Smooth muscle cell of the brain vasculature (primary cell): ENCODE measurements at regions not wholly inside any gene's neighbourhood (a gene's known extent, or its start where the extent isn't known, plus 50 kb on each side); places are given as distances from the start of the nearest gene placed in this dataset.

ENCODE experiments used
- DNase-seq: peaks from one replicate; pipeline ENCODE4 v3.0.0-alpha.2; 2012; ENCODE audit warnings: low read depth, low spot score

DNA sequence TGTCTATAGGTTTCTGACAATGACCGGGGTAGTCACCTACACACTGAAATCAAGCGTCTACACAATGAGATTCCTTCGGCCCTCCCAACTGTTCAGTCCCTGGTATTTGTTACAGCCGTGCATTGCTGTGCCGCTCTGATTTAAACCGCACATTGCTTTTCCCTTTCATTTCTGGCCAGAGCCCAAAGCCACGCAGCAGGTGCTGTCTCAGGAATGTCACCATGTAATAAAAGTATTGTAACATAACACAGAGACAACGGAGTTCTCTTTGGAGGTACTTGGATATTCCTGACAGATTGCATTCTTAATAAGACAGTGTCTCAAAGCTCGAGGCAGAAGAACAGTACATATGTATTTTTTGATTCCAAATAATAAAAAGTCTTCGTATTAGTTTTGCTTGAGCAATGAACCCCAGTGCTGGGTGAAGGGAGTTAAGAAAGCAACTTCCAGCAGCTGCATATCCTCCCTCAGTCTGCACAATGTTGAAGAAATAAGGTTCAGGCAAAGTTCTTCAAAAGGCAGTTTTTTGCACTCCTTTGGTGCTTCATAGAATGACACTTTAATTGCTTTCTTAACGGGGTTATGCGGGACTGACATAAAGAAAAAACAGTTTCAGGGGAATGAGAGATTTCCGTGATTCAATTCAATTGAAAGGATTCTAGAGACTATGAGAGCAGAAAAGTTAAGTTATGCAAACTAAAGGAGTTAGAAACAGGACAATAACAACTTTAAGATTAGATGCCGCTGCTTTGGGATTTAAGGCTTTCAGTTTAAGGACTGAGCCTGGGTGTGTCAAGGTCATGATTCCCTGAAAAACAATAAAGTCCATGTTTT is 288.7 kb upstream of the FLRT2 start:
- DNase-seq = no peak

DNA sequence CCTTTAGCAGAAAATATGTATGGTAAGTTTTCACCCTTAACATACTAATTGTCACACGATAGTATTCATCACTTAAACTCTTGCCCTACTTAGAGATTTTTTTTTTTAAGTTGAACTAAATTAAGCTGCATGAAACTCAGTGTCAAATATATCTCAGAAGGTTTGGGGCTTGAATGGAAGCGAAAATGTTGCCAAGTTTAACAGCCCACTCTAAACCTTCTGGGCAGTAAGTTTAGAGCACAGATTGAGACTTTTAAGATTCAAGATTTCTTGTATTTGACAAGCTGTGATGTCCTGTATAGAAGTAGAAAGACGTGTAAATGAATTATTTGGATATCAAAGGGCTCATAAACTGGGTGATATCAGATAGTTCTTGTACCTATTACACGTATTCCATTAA is 287.3 kb upstream of the FLRT2 start:
- DNase-seq = no peak

DNA sequence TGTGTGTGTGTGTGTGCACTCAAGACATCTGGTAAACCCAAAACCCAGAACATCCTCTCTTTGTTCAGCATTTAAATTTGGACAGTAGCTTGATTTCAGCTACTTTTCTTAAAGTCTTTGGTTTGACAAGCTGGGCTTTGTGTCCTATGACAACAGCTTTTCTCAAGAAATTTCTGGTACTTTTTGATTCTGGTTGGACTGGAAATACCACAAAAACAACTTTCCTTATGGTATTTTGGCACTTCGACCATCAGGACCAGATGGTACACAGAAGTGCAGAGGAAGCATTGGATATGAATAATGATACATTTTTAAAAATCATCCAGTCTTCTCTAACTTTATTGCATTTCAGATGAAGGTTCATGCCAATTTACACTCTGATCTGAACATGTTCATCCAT is 286.6 kb upstream of the FLRT2 start:
- DNase-seq = no peak

DNA sequence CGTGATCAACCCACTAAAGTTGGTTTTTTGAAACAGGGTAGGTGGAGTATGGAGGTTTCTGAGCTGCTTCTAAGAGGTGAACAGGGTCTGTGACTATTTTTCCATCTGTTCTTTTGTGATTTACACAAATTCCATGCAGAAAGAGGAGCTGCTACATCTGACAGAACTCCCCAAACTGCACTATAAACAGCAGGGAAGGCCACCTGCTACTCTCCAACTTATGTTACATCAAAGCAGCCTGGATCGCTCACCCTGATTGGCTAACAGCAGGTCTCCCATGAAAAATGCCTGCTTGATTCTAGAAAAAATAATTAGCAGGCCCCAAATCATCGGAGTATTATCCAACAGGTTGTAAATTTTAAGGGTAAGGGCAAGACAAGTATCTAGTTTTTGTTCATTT is 282.9 kb upstream of the FLRT2 start:
- DNase-seq = no peak

DNA sequence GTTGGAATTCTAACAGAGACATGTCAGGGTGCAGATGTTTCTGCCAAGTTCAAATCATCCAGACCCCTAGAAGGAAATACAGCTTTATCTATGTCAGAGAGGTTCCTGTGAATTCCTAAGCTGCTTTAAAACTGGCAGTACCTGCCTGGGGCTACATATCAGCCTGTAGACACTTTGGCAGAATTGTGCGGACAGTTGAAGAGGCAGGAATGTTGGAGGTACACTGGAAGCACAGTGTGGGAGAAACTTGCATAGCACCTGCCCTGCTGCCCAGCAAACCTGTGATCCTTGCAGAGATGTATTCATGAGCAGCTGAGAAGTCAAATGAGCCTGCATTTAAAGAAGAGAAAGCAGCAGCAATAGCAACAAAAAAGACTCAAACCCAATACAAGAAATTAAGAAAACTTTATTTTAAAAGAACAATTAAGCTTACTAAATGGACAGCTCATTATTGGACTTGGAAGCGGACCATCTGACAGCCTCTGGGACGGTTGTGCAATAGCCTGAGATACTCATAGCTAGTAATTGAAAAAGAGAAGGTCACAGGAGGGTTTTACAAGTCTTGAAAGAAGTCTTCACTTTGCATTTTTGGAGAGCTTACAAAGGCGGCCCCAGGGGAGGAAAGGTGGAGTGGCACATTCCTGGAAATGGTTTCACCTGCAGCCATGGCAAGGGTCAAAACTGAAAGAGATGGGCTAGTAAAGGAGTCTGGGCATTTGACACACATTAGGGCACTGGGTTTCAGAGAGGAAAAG is 280.9 kb upstream of the FLRT2 start:
- no peak for DNase-seq

DNA sequence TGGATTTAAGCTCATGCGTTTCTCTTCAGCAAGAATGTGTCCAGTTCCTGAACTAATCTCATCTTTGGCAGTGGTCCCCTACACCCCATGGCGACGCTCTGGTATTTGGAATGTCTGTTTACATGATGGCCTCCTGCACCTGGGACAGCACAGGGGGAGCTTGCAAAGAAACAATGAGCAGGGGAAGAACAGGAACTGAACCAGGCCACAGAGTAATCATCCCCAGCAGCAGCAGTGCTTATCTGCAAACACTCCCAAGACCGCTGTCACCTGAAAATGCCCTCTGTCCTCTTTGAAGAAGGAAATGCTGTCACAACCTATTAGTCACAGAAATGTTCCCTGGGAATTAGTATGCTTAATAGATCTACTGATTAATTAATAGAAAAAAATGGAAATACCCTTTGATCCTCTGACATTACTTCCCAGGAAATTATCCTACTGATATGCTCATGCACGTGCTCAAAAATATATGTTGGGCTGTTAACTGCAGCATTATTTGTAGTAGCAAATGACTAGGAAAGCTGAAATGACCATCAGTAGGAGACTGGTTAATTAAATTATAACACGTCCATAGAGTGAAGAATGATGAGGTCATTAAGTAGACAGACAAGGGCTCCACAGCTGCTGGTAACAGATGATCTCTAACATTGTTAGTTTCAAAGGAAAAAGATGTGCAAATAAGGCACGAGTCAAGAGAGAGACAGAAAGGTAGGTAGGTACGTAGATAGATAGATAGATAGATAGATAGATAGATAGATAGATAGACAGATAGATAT is 279.3 kb upstream of the FLRT2 start:
- no peak for DNase-seq

DNA sequence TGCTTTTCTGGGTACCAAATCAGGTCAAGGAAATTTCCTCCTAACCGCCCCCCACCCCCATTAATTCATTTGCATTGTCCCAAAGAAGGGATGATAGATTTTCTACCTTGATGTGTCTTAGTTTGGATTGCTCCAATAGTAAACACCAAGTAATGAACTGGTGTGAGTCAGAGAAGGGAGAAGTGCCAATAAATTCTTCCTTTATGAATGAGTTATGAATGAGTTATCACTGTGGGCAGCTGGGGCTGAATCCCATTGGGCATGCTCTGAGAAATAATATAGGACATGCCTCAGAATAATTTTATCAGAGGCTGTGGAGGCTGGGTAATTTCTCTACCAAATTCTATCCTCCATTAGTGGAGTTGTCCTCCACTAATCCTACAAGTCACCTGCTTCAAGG is 277.9 kb upstream of the FLRT2 start:
- DNase-seq = no peak

DNA sequence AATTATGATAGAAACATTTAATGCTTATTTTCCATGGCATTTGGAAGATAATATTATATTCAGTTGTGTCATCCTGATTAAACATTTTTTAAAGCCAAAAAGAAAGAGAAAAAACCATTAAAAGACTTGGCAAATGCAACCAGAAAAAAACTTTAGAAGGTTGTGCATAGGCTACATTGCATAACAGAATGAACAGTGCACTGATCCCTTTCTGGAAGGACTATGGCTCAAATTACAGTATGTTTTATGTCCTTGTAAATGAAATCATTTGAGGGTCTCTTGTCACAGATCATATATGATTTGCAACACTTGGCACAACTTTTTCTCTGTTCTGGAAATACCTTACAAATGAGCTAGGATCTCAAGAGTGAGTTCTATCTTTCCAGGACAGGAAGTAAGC is 275.2 kb upstream of the FLRT2 start:
- DNase-seq = no peak

DNA sequence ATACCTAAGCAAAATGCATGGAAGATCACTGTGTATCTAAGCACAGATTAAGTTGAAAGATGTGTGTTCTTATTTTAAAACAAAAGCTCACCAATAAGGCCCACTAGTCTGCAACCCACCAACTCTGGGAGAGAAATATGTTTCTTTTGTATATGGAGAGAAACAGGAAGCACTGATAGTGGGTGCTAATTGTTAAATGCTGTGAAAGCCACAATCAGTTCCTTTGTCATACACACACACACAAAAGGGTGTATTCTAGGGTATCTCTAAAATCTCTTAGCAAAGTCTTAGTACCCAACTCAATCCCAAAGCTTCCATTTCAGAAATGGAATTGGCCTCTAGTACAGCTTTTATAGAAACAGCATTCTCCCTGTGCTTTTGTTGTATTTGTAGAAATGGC is 272.7 kb upstream of the FLRT2 start:
- DNase-seq = no peak

DNA sequence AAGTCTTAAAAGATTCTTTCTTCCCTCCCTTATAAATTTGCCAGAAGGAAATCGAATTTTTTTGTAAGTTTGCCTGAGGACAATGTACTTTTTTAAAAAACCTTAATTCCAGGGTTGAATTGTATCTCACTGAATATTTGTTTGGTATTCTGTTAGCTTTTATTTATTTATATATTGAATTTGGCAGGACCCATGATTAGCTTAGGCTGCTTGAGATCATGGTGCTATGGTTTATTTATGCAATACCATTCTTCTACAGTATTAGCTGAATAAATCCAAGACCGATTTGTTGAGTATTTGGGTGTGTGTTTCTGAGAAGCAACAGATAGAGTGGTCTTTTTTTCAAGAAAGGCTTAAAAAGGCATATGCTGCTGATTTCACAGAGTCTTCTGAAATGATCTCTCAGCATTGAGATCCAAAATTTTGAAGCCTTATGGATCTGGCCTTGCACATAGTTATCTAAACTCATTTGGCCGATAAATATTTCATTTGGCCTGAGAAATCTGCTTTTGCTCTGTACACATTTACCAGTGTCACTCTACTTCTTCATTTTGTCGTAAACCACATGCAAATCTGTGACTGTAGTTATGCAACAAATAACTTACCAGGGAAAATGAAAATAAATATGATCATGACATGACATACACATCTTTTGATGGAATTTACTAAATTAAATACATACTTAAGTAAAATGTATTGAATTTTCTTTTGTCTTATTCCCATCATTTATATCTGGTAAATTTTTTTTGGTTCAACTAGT is 265.8 kb upstream of the FLRT2 start:
- DNase-seq = no peak

DNA sequence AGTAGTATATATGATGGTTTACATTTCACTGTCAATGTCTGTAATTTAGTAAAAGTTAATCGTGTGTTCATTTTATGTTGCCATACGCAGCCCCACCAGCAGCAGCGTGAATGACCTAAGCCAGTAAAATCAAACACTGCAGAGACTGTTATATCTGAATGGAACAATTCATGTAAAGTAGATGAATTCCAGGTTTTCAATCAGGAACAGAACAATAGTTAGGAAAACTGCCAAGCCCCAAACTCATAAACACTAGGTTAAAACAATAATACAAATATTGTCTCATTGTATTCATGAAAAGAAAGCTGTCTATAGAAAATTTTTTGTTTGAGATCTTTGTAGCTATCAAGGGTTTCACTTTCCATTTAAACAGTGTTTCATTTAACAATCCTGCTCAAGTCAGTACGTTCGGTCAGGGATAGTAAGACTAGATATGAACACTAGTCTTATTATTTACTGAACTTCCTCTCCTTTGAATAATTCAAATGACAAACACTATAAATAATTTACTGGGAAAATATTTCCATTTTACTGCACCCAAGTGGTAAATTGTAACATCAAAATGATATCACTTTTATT is 256.8 kb upstream of the FLRT2 start:
- no peak for DNase-seq

DNA sequence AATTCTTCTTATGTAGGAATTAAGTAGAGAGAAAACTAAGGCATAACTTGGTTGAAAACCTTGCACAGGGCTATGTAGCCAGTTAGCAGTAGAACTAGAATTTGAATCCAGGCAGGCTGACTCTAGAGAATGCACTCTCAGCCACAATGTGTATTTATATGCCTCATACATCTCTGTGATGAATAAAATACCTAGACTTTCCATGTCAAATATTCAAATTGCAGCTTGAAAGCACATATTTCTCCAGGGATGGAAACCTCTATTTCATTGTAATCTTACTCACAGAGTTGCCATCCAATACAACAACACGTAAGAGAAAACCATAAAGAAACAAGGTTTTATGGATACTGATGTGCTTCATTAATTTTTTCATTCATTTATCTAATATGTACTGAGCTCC is 256.0 kb upstream of the FLRT2 start:
- no peak for DNase-seq

DNA sequence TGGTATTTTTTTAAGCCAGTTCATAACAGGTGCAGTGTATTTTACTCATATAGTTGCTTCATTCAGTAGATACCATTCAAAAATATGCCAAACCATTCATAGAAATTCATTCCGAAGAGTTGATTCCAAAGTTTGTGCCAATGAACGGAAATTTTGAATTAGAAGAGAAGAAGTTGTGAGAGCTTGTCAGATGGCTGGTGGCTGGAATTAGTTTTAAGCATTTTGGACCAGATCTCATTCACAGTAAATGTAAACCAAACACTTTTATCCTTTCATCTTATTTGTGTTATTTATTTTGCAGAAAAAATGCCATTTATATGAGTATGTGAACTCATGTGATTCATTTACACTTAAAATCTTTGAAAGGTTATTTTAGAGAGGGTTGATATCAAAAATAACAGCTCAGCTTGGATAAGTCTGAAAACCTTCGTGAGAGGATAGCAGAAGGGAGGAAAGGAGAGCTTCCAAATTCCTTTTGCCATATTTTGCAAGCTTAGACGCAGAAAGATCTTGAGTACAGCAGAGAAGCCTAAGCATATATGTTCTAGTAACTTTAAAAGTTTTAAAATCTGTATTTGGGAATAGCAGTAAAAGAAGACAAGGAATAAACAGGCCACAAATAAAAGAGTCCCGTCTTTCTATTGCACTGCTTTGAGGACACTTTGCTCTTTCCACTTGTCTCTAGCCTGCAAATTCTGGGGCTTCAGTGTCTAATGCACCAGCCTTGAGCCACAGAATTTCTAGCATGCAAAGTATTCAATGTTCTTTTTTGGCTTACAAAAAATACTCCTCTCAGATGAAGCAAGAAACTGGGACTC is 253.6 kb upstream of the FLRT2 start:
- no peak for DNase-seq

DNA sequence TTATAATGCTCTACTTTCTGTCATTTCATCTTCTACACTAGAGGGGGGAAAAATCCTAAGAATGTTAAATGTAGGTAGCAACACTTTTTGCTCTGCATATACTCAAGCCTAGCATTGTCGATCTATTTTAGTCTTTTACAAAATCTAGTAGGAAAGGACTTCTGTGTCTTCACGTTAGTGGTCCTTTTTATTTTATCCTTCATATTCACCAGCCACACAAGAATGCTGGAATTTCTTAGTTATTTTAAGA is 253.0 kb upstream of the FLRT2 start:
- no peak for DNase-seq

DNA sequence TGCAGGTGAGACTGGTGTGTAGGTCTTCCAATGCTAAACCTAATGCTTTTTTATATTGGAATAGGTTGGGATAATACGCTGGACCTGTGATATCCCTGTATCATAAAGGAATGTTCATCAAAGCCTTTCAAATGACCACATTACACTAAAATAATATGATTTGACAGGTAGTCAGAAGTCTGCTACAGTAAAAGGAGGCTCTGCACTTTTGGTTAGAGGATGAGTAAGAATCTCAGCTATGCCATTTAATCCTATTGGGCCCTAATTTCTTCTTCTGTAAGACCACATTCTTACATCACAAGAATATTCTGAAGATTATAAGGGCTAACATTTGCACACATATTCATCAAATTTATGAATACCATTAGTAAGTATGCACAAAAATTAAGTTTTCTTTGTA is 250.5 kb upstream of the FLRT2 start:
- DNase-seq = no peak

DNA sequence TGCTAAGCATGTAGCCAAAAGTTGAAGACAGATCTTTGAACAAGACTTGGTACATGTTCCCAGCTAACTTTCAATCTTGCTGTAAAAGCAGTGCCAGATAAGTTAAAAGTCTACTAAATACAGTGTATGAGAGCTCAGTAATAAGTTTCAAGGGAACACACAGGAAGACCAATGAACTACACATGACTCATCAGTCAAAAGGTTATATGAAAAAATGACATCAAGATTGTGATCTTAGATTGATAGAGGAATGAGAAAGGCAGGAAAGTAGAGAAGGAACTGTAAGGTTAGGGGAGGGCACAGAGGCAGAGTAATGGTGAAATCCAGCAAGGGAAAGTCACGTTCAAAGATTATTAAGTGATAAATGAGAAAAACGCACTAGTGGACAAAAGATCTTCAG is 249.9 kb upstream of the FLRT2 start:
- DNase-seq = no peak

DNA sequence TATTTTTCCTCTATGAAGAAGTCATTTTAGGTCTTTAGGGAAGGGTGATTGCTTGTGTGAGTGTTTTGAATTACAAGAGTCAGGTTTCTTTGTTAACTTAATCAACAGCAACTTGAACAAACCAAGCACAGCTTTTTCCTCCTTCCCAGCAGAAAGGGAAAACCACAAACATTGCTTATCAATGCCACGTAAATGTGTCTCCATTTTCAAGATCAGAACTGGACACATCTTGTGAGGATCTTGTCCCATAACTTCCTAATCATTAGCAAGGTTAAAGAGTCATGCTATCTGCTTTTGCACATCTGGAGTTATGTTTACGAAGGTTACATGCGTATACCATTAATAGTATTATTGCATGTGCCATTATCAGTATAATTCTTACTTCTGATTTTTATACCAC is 248.0 kb upstream of the FLRT2 start:
- no peak for DNase-seq

DNA sequence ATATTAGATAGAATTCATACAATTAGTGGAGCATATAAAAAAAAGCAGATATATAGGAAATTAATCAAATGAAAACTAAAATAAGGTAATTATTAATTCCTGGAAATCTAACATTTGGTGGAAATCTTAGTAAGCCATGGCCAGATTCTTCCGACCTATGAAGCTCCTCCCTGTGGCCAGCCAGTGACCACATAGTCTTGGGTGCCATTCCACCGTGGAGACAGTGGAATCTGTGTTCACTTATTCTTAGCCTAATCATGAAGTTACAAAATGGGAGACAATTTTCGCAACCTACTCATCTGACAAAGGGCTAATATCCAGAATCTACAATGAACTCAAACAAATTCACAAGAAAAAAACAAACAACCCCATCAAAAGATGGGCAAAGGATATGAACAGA is 241.9 kb upstream of the FLRT2 start:
- no peak for DNase-seq

DNA sequence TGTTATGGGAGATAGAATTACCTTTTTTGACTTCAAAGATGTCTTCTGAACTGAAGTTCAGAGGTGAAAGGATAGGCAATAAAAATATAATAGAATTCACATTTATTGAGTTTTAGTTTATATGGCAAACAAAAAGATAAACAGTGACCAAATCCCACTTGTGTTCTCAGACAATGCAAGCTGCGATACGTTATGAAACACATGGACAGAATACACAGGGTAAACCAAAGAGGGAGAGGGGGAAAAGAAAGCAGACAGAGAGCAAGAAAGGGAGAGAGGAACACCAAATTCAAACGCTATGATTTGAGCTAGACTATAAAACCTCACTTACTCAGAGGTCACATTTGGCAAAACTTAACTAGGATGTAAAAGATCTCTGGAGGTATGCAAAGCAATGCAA is 238.2 kb upstream of the FLRT2 start:
- DNase-seq = no peak

DNA sequence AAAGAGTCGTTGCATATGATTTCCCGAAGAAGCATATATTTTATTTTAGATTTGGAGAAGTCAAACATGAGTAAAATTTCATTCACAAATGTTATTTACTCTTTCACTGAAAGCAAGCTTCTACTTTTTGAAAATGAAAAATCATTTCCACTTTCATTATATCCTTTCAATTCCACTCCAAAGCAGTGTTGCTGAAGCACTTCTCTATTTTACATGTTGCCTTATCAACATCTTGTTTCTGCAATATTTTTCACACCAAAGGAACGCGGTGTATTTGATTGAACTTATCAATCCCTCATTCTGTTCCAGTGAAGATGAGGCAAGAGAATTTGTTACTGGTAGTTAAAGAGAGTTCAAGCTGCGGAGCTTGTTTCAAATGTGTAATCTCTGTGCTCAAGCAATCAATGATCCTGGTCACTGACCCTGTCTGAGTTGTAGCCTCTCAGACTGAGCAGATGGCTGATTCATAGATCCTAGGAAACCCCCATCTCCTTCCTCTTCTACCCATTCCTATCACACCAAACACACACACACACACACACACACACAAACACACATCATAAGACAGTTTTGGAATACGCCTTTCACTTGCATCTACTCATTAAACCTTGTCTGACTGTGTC is 236.2 kb upstream of the FLRT2 start:
- DNase-seq = no peak
